ENCODE measurements at regions not wholly inside any gene's neighbourhood (a gene's known extent, or its start where the extent isn't known, plus 50 kb on each side); places are given as distances from the start of the nearest gene placed in this dataset.

GRCh38 chr6:78340755-78341154 is 526.6 kb upstream of the IRAK1BP1 start:
- TF ChIP-seq CTCF (IDR thresholded peaks at IDR 0.05; ENCODE audit: low read depth, low read length) (no peak), EZH2phosphoT487 (IDR thresholded peaks at IDR 0.05; ENCODE audit: low read depth) (no peak)
